Transverse colon (tissue), 1 donor: ENCODE measurements at regions not wholly inside any gene's neighbourhood (a gene's known extent, or its start where the extent isn't known, plus 50 kb on each side); places are given as distances from the start of the nearest gene placed in this dataset.
"Not testable (repeated sequence)": the region's sequence is repeated elsewhere in the genome, so short reads cannot be mapped to it uniquely, and the experiment has no call there.

Experiments
- EP300 ChIP-seq: sonication (generic); formaldehyde crosslinking; IDR thresholded peaks from one replicate; pipeline ENCODE4 v1.6.1; 2017; ENCODE audit warnings: antibody characterized with exemption, low read depth
- POLR2A ChIP-seq: fragments of 450-650 bp; IDR thresholded peaks from one replicate; pipeline ENCODE4 v1.6.1; 2016; ENCODE audit warnings: antibody characterized with exemption, mild to moderate bottlenecking, moderate library complexity

GRCh38 chr7:6888267-6889045 is 62.4 kb upstream of the CCZ1B start:
- TF ChIP-seq POLR2A, EP300: not testable (repeated sequence)
